HG02678 (cell line): ENCODE measurements at regions not wholly inside any gene's neighbourhood (a gene's known extent, or its start where the extent isn't known, plus 50 kb on each side); places are given as distances from the start of the nearest gene placed in this dataset.

Source experiments
- ATAC-seq: cut with Tn5 transposase; IDR thresholded peaks from one replicate; pipeline ENCODE4 v1.9.1; 2021; ENCODE audit warnings: mild to moderate bottlenecking, moderate library complexity; ENCODE audit not compliant: unreplicated experiment

DNA sequence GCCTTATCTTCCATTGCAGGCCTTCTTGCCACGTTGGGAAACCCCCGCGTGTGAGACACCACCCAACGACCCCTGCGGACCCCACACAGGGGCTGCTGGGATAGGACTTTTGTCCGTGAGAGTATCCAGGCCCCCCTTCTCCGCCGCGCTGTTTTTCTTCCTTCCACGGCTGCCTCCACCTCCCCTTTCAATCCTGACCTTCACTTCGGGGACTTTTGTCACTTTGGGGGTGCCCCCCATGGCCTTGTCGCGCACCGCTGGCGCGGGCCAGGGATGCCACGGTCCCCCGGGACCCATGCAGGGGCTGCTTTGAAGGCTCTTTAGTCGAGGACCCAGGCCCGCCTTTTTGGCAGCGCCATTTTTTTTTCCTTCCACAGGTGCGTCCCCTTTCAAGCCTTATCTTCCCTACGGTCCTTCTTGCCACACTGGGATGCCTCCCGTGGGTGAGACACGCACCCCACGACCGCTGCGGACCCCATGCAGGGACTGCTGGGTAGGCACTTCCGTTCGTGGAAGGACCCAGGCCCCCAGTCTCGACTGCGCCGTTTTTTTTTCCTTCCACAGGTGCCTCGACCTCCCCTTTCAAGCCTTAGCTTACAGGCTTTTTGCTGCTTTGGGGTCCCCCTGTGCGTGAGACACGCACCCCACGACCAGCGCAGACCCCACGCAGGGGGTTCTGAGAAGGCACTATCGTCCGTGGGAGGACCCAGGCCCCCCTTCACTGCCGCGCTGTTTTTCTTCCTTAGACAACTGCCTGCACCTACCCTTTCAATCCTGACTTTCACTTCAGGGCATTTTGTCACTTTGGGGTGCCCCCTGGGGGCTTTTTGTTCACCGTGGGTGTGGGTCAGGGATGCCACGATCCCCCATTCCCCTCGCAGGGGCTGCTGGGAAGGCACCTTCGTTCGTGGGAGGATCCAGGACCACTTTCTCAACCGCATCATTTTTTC lies 267.4 kb downstream of the ALG10 start:
- no peak for ATAC-seq

DNA sequence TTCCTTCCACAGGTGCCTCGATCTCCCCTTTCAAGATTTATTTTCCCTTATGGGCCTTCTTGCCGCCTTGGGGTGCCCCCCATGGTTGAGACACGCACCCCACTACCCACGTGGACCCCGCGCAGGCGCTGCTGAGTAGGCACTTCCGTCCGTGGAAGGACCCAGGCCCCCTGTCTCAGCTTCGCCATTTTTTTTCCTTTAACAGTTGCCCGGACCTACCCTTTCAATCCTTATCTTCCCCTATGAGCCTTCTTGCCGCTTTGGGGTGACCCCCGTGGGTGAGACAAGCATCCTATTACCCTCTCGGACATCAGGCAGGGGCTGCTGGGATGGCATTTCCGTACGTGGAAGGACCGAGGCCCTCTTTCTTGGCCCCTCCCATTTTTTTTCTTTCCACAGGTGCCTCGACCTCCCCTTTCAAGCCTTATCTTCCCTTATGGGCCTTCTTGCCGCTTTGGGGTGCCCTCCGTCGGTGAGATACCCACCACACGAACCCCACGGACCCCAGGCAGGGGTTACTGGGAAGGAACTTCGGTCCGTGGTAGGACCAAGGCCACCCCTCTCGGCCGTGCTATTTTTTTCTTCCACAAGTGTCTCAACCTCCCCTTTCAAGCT lies 268.2 kb downstream of the ALG10 start:
- no peak for ATAC-seq

DNA sequence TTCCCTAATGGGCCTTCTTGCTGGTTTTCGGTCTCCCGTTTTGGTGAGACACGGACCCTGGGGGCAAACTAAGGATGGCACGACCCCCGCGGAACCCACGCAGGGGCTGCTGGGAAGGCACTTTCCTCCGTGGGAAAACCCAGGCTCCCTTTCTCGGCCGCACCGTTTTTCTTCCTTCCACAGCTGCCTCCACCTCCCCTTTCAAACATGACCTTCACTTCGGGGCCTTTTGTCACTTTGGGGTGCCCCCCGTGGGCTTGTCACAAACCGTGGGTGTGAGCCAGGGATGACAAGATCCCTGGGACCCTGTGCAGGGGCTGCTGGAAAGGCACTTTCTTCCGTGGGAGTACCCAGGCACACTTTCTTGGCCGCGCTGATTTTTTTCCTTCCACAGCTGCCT lies 268.7 kb downstream of the ALG10 start:
- ATAC-seq, result no peak

DNA sequence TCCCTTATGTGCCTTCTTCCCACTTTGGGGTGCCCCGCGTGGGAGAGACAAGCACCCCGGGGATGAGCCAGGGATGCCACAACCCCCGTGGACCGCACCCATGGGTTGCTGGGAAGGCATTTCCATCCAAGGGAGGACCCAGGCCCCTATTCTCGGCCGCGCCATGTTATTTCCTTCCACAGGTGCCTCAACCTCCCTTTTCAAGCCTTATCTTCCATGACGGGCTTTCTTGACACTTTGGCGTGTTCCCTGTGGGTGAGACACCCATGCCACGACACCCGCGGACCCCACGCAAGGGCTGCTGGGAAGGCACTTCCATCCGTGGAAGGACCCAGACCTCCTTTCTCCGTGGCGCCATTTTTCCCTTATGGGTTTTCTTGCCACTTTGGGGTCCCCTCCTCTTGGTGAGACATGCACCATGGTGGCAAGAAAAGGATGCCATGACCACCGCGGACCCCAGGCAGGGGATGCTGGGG lies 269.2 kb downstream of the ALG10 start:
- ATAC-seq, result no peak

DNA sequence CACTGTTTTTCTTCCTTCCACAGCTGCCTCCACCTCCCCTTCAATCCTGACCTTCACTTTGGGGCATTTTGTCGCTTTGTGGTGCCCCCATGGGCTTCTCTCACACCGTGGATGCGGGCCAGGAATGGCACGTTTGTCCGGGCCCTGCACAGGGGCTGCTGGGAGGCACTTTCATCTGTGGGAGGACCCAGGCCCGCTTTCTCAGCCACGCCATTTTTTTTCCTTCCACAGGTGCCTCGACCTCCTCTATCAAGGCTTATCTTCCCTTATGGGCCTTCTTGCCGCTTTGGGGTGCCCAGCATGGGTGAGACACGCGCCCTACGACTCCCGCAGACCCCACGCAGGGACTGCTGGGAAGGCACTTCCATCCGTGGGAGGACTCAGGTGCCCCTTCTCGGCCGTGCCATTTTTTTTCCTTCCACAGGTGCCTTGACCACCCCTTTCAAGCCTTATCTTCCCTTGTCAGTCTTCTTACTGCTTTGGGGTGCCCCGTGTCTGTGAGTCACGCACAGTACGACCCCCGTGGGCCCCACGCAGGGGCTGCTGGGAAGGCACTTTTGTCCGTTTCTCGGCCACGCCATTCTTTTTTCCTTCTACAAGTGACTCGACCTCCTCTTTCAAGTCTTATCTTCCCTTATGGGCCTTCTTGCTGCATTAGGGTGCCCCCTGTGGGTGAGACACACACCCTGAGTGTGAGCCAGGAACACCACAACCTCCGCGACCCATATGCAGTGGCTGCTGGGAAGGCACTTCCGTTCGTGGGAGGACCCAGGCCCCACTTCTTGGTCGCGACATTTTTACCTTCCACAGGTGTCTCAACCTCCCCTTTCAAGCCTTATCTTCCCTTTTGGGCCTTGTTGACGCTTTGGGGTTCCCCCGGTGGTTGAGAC lies 270.7 kb downstream of the ALG10 start:
- ATAC-seq, result no peak

DNA sequence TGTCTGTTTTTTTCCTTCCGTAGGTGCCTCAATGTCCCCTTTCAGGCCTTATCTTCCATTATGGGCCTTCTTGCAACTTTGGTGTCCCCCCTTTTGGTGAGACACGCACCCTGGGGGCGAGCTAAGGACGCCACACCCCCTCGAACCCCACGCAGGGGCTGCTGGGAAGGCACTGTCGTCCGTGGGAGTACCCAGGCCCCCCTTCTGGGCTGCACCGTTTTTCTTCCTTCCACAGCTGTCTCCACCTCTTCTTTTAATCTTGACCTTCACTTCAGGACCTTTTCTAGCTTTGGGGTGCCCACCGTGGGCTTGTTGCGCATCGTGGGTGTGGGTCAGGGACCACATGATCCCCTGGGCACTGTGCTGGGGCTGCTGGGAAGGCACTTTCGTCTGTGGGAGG lies 271.8 kb downstream of the ALG10 start:
- ATAC-seq, result no peak

DNA sequence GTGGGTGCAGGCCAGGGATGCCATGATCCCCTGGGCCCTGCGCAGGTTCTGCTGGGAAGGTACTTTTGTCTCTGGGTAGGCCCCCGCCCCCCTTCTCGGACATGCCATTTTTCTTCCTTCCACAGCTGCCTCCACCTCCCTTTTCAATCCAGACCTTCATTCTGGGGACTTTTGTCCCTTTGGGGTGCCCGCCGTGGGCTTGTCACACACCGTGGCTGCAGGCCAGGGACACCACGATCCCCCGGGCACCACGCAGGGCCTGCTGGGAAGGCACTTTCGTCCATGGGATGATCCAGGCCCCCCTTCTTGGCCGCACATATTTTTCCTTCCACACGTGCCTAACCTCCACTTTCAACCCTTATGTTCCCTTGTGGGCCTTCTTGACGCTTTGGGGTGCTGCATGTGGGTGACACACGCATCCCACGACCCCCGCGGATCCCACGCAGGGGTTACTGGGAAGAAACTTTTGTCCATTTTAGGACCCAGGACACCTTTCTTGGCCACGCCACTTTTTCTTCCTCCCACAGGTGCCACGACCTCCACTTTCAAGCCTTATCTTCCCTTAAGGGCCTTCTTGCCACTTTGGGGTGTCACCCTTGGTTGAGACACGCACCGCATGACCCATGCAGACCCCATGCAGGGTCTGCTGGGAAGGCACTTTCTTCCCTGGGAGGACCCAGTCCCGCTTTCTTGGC lies 272.5 kb downstream of the ALG10 start:
- ATAC-seq, result no peak

DNA sequence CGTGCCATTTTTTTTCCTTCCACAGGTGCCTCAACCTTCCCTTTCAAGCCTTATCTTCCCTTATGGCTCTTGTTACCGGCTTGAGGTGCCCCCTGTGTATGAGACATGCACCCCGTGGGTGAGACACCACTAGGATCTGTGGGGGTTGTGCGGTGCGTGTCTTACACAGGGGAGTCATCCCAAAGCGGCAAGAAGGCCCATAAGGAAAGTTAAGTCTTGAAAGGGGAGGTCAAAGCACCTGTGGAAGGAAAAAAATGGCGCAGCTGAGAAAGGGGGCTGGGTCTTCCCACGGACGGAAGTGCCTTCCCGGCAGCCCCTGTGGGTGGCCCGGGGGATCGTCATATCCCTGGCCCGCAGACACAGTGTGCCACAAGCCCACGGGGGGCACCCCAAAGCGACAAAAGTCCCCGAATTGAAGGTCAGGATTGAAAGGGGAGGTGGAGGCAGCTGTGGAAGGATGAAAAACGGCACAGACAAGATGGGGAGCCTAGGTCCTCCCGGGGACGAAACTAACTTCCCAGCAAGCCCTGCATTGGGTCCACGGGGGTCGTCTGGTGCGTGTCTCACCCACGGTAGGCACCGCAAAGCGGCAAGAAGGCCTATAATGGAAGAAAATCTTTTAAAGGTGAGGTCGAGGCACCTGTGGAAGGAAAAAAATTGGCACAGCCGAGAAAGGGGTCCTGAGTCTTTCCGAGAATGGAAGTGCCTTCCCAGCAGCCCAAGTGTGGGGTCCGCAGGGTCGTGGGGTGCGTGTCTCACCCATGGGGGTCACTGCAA lies 273.3 kb downstream of the ALG10 start:
- ATAC-seq, result no peak

DNA sequence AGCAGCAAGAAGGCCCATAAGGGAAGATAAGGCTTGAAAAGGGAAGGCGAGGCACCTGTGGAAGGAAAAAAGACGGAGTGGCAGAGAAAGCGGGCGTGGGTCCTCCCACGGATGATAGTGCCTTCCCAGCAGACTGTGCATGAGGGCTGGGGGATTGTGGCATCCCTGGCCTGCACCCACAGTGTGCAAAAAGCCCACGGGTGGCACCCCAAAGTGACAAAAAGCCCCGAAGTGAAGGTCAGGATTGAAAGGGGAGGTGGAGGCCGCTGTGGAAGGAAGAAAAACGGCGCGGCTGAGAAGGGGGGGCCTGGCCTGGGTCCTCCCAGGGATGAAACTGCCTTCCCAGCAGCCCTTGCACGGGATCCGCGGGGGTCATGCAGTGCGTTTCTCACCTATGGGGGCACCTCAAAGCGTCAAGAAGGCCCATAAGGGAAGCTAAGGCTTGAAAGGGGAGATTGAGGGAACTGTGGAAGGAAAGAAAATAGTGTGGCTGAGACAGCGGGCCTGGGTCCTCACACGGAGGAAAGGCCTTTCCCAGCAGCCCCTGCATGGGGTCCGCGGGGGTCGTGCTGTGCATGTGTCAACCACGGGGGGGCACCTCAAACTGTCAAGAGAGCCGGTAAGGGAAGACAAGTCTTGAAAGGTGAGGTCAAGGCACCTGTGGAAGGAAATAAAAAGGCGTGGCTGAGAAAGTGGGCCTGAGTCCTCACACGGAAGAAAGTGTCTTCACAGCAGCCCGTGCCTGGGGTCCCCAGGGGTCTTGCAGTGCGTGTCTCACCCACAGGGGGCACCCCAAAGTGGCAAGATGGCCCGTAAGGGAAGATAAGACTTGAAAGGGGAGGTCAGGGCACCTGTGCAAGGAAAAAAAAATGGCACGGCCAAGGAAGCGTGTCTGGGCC lies 274.1 kb downstream of the ALG10 start:
- no peak for ATAC-seq

DNA sequence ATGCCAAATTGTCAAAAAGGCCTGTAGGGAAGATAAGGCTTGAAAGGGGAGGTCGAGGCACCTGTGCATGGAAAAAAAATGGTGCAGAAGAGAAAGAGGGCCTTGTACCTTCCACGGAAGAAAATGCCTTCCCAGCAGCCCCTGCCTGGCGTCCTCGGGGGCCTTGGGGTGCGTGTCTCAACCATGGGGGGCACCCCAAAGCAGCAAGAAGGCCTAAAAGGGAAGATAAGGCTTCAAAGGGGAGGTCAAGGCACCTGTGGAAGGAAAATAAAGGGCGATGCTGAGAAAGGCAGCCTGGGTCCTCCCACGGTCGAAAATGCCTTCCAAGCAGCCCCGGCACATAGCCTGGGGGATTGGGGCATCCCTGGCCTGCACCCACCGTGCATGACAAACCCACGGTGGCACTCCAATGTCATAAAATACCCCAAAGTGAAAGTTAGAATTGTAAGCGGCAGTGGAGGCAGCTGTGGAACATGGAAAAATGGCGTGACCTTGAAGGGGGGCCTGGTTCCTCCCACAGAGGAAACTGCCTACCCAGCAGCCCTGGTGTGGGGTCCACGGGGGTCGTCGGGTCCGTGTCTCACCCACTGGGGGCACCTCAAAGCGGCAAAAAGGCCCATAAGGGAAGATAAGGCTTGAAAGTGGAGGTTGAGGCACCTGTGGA lies 275.0 kb downstream of the ALG10 start:
- no peak for ATAC-seq

DNA sequence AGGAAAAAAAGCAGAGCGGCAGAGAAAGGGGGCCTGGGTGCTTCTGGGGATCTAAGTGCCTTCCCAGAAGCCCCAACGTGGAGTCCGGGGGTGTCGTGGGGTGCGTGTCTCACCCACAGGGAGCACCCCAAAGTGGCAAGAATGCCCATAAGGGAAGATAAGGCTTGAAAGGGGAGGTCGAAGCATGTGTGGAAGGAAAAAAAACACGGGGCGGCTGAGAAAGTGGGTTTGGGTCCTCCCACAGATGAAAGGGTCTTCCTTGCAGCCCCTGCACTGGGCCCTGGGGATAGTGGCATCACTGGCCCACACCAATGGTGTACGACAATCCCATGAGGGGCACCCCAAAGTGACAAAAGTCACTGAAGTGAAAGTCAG lies 275.5 kb downstream of the ALG10 start:
- no peak for ATAC-seq

DNA sequence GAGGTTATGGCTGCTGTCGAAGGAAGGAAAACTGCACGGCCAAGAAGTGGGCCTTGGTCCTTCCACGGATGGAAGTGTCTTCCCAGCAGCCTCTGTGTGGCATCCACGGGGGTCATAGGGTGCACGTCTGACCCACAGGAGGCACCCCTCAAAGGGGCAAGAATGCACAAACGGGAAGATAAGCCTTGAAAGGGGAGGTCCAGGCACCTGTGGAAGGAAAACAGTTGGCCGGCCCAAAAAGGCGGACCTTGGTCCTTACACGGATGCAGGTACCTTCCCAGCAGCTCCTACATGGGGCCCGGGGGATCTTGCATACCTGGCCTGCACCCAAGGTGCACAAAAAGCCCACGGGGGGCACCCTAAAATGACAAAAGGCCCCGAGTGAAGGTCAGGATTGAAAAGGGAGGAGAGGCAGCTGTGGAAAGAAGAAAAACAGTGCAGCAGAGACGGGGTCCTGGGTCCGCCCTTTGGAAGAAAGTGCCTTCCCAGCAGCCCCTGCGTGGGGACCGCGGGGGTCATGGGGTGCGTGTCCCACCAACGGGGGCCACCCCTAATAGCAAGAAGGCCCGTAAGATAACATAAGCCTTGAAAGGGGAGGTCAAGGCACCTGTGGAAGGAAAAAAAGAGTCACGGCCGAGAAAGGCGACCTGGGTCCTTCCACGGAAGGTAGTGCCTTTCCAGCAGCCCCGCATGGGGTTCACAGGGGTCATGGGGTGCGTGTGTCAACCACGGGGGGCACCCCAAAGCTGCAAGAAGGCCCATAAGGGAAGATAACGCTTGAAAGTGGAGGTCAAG lies 276.1 kb downstream of the ALG10 start:
- no peak for ATAC-seq

DNA sequence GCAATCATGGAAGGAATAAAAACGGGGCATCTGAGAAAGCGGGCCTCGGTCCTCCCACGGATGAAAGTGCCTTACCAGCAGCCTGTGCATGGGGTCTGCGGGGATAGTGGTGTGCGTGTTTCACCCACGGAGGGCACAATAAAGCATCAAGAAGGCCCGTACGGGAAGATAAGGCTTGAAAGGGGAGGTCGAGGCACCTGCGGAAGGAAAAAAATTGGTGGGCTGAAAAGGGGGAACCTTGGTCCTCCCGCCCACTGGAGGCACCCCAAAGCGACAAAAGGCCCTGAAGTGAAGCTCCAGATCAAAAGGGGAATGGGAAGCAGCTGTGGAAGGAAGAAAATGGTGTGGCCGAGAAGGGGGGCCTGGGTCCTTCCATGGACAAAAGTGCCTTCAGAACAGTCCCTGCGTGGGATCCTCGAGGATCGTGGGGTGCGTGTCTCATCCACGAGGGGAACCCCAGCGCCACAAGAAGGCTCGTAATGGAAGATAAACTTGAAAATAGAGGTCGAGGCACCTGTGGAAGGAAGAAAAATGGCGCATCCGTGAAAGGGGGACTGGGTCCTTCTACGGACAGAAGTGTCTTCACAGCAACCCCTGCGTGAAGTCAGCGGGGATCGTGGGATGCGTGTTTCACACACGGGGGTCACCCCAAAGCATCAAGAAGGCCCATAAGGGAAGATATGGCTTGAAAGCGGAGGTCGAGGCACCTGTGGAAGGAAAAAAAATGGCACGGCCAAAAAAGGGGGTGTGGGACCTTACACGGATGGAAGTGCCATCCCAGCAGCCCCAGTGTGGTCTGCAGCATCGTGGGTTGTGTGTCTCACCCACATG lies 276.9 kb downstream of the ALG10 start:
- ATAC-seq, result no peak

DNA sequence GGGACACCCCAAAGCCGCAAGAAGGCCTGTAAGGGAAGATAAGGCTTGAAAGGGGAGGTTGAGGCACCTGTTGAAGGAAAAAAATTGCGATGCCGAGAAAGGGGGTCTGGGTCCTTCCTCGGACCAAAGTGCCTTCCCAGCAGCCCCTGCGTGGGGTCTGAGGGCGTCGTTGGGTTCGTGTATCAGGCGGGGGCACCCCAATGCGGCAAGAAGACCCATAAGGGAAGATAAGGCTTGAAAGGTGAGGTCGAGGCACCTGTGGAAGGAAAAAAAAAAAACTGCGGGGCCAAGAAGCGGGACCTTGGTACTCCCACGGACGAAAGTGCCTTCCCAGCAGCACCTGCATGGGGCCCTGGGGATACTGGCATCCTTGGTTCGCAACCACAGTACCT lies 277.5 kb downstream of the ALG10 start:
- no peak for ATAC-seq

DNA sequence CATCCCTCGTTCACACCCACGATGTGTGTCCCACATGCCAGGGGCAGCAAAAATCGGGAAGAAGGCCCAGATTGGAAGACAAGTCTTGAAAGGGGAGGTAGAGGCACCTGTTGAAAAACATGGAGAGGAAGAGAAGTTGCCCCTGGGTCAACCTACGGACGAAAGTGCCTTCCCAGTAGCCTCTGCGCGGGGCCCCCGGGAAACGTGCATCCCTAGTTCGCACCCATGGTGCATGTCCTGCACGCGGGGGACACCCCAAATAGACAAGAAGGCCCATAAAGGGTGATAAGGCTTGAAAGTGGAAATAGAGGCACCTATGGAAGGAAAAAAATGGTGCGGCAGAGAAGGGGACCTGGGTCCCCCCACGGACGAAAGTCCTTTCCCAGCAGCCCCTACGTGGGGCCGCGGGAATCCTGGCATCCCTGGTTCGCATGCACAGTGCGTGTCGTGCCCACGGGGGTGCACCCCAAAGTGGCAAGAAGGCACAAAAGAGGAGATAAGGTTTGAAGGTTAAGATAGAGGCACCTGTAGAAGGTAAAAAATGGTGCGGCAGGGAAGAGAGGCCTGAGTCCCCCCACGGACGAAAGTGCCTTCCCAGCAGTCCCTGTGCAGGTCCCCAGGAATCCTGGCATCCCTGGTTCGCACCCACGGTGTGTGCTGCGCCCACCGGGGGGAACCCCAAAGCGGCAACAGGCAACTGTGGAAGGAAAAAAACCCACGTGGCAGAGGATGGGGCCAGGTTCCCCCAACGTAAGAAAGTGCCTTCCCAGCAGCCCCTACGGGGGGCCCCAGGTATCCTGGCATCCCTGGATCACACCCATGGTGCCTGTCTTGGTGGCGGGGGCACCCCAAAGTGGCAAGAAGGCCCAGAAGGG lies 278.3 kb downstream of the ALG10 start:
- no peak for ATAC-seq
